Fibroblast of villous mesenchyme (primary cell): ENCODE measurements at regions not wholly inside any gene's neighbourhood (a gene's known extent, or its start where the extent isn't known, plus 50 kb on each side); places are given as distances from the start of the nearest gene placed in this dataset.

Source experiments
- DNase-seq: peaks from one replicate; pipeline ENCODE4 v3.0.0-alpha.2; 2010; ENCODE audit warnings: low read depth
- H3K4me3 ChIP-seq: 2 replicates; pipeline ENCODE4 v1.5.1; 2011; ENCODE audit warnings: low read depth, mild to moderate bottlenecking, low read length
- CTCF ChIP-seq: IDR thresholded peaks from 2 replicates; pipeline ENCODE4 v1.5.1; 2012; ENCODE audit warnings: low read depth, mild to moderate bottlenecking, low read length; ENCODE audit not compliant: insufficient read depth

DNA sequence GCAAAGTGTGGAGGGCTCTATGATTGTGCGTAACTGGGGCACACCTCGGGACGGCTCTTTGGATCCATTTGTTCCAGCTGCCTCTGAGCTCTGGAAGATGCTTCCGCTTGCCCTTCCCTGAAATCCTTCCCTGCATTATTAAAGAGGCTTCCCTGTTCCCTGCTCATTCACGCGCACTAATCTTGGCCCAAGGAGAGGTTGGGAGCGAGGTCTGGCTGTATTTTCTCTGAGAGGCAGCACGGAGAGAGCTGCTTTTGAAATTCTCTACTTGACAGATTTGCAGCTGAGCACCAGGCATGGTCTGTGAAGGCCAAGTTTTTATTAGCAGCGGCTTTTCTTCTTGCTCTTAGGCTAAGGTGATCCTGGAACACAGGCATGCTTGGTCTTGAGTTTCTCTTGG, 94.8 kb upstream of the NTM start:
- no peak for TF ChIP-seq CTCF
- H3K4me3 ChIP-seq = no peak overlapping the region
- no peak for DNase-seq

DNA sequence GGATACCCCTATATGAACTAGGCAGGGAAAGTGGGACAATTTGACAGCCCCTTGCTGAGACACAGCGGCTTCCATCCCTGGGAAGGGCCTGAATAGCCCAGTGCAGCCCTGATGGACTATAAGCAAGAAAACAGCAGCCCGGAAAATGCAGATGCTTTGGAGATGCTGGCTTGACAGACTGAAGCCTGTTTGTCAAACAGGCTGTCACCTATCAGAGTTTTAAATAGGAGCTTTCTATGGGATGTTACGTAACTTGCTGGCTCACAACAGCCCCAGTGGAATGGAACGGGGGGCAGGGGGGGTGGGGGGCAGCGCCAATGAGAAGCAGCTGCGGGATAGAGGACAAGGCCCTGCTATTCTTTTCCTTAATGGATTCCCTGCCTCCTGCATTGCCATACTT, 91.9 kb upstream of the NTM start:
- no peak overlapping the region for H3K4me3 ChIP-seq
- DNase-seq = no peak
- no peak for TF ChIP-seq CTCF

GRCh38 chr11:131279654-131280384, 90.6 kb upstream of the NTM start:
- no peak overlapping the region for H3K4me3 ChIP-seq
- DNase-seq = no peak
- no peak for TF ChIP-seq CTCF

GRCh38 chr11:131281316-131281715, 89.1 kb upstream of the NTM start:
- H3K4me3 ChIP-seq = no peak overlapping the region
- TF ChIP-seq CTCF = no peak
- DNase-seq = no peak

DNA sequence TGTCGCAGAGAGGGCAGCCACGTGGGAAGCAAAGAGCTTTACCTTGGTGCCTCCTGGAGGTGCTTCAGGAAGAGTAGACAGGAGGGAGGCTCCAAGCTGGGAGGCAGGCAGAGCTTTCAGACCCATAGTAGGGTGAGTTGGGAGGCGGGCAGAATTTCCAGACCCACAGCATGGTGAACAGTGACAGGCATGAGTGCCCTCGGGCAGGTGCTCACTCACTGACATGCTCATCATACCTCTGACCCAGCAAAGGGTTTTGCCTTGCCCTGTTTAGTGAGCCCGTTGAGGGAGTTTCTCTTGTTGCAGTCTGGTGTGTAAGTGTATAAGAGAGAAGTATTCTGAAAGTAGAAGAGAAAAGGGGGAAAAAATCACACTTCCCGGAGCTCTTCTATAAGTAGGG, 86.4 kb upstream of the NTM start:
- no peak for TF ChIP-seq CTCF
- no peak for DNase-seq
- no peak overlapping the region for H3K4me3 ChIP-seq

DNA sequence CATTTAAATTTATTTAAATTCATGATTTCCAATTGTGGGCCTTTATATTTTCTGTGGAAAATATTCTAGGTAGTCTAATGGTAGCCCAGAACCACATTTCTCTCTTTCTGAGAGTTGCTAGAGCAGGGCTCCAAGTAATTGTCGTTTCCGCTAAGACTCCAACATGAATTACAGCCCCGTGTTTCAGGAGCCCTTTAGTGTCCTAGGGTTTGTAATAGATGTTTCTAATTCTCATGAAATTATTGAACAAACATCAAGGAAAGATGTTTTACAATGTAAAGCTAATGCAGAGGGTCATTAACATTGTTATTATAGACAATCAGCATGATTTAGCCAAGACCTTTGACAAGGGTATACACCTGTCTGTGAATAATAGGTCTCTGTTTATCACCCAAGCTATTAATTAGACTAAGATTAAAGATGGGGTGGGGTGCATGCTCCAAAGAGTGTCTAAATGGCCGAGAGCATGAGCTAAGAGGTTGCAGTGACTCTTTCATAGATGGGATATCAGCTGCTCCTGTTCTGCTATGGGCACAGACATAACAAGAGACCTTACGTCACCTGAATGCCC, 81.8 kb upstream of the NTM start:
- TF ChIP-seq CTCF = no peak
- H3K4me3 ChIP-seq = no peak overlapping the region
- no peak for DNase-seq

DNA sequence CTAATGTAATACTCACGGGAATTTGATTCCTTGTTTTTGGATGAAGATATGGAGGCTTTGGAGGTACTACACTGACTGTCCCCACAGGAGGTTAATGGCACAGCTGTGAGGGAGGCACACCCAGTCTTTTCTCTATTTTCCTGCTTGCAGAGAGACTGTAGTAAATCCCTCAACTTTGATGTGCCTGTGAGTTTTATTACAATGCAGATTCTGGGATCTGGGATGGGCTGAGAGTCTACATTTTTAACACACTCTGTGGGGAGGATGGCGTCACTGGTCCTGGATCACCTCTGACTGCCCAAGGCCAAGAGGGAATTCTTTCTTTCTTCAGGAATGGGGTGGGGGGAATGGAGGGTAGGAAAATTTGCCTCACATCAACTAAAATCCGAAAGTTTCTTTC, 80.2 kb upstream of the NTM start:
- no peak overlapping the region for H3K4me3 ChIP-seq
- TF ChIP-seq CTCF = no peak
- no peak for DNase-seq
